GM13976 (cell line): ENCODE measurements at regions not wholly inside any gene's neighbourhood (a gene's known extent, or its start where the extent isn't known, plus 50 kb on each side); places are given as distances from the start of the nearest gene placed in this dataset.
"Not testable (repeated sequence)": the region's sequence is repeated elsewhere in the genome, so short reads cannot be mapped to it uniquely, and the experiment has no call there.

Experiments used
- DNase-seq: peaks from one replicate; pipeline ENCODE4 v3.0.0; 2012; ENCODE audit warnings: low spot score
- in situ Hi-C: fragments of 300-500 bp; cut with MboI; formaldehyde crosslinking; loops from one replicate; pipeline ENCODE4 v1.12.0; 2022; ENCODE audit warnings: low sequenced_read_pairs, mixed read lengths, inconsistent platforms; ENCODE audit not compliant: unreplicated experiment
- TF ChIP-seq, protein P1 (sequence below): IDR thresholded peaks from 2 replicates; pipeline ENCODE4 v1.5.1; 2012; ENCODE audit warnings: borderline replicate concordance, mild to moderate bottlenecking; ENCODE audit not compliant: insufficient read depth; ENCODE audit errors: extremely low read depth, missing control alignments, control extremely low read depth

GRCh38 chrX:39487969-39488330 is 609.8 kb downstream of the BCOR start:
- TF ChIP-seq, protein P1, sequence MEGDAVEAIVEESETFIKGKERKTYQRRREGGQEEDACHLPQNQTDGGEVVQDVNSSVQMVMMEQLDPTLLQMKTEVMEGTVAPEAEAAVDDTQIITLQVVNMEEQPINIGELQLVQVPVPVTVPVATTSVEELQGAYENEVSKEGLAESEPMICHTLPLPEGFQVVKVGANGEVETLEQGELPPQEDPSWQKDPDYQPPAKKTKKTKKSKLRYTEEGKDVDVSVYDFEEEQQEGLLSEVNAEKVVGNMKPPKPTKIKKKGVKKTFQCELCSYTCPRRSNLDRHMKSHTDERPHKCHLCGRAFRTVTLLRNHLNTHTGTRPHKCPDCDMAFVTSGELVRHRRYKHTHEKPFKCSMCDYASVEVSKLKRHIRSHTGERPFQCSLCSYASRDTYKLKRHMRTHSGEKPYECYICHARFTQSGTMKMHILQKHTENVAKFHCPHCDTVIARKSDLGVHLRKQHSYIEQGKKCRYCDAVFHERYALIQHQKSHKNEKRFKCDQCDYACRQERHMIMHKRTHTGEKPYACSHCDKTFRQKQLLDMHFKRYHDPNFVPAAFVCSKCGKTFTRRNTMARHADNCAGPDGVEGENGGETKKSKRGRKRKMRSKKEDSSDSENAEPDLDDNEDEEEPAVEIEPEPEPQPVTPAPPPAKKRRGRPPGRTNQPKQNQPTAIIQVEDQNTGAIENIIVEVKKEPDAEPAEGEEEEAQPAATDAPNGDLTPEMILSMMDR, result no peak
- in situ Hi-C loops, result no loop called here
- DNase-seq, result no peak

GRCh38 chrX:39491548-39492297 is 606.0 kb downstream of the BCOR start:
- peak; percentile 41 for DNase-seq
- in situ Hi-C loops, result no loop called here
- TF ChIP-seq, protein P1, result no peak

DNA sequence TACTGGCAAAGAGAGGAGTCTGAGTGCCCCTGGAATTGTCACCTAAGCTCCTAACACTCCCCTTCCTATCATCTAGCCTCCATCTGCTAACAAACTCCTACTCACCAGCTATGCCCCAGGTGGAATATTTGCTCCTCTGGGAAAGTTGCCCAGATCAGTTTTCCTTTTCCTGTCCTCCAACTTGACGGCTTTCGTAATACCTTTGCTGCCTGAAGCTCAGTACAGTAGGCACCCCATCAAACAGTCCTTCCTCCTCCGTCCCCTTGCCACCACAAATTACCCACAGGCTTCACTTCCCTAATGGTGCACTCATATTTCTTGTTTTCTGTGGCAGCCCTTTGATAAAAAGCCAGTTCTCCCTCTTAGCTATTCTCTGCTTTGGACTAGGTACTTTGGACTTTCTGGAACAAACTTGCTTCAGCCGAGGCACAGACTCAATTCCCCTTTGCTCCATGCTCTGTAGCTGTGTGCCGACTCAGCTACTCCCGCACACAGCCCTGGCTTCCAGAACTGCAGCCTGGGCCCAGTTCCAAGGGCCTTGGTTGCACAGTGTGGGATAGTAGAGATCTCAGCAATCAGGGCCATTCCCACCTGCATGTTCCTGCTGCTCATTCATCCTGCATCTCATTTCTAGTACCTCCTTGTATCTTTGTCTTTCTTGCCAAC is 605.1 kb downstream of the BCOR start:
- in situ Hi-C loops, result no loop called here
- no peak for DNase-seq
- TF ChIP-seq, protein P1, result no peak

DNA sequence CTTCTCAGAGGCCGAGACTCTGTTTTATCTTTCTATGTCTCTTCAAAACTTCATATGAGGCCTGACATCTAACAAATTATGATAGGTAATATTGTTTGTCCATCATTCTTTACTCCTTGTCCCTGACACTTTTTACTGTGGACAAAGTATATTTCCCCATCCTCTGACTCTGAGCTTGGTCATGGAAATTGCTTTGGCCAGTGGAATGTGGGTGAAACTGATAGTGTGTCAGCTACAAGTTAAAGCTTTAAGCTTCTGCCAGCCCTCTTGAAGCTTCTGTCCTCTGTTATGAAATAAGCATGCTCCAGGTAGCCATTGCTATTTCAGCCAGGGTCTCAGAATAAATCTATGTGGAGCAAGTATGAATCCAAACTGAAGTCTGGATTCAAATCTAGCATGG is 604.6 kb downstream of the BCOR start:
- in situ Hi-C loops, result no loop called here
- TF ChIP-seq, protein P1, result no peak
- no peak for DNase-seq

DNA sequence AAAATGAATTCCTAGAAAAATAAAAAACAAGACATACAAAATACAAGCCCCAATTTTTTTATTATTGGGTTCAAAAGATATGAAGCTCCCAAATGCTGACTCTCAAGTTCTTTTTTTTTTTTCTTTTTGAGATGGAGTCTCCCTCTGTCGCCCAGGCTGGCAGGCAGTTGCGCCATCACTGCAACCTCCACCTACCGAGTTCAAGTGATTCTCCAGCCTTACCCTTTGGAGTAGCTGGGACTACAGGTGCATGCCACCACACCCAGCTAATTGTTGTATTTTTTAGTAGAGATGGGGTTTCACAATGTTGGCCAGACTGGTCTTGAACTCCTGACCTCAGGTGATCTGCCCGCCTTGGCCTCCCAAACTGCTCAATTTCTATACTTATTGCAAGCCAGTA is 600.6 kb downstream of the BCOR start:
- DNase-seq, in situ Hi-C loops: not testable (repeated sequence)

DNA sequence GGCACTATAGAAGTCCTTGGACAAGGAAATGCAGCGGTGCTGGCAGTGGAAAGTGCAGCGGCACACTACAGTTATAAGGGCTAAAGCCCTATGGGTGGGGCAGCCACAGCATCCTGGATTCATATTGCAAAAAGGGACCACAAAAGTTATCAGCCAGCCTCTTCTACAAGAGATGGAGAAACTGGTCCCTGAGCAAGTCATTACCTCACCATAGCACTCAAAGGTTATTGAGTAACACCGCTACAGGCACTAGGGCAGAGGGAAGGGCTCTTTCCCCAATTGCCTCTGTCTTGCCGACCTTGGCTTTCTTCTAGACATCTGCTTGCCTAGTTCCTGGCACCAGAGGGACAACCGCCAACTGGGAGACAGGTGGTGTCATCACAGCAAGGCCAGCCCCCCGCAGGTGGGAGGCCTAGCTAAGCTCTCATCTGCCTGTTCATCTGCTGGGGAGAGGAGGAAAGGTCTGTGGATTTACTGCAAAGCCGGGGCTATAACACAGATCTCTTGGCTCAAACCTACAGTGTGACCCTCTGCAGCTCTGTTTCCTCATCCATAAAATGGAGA is 600.0 kb downstream of the BCOR start:
- in situ Hi-C loops, result no loop called here
- TF ChIP-seq, protein P1, result no peak
- no peak for DNase-seq

DNA sequence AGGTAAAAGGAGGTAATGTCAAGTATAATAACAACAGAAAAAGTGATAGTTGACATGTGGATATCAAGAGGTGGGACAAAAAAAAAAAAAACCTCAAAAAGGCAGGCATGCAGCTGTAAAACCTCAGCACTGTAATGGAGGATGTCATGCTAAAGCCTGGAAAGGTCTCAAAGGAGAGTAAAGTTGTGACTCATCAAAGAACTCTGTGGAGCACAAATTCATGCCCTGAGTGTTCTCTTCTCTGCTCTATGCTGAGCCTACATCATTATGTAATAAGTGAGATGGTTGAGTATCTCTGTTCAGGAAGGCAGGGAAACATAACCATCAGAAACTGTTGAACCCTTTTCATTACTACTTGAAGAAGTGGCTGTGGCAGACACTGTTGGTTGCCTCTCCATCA is 597.8 kb downstream of the BCOR start:
- in situ Hi-C loops, result no loop called here

More for the DNA sequence above, 597.8 kb downstream of the BCOR start:
- DNase-seq, result no peak
- TF ChIP-seq, protein P1, result no peak
